ENCODE measurements at regions not wholly inside any gene's neighbourhood (a gene's known extent, or its start where the extent isn't known, plus 50 kb on each side); places are given as distances from the start of the nearest gene placed in this dataset.
"Not testable (repeated sequence)": the region's sequence is repeated elsewhere in the genome, so short reads cannot be mapped to it uniquely, and the experiment has no call there.

DNA sequence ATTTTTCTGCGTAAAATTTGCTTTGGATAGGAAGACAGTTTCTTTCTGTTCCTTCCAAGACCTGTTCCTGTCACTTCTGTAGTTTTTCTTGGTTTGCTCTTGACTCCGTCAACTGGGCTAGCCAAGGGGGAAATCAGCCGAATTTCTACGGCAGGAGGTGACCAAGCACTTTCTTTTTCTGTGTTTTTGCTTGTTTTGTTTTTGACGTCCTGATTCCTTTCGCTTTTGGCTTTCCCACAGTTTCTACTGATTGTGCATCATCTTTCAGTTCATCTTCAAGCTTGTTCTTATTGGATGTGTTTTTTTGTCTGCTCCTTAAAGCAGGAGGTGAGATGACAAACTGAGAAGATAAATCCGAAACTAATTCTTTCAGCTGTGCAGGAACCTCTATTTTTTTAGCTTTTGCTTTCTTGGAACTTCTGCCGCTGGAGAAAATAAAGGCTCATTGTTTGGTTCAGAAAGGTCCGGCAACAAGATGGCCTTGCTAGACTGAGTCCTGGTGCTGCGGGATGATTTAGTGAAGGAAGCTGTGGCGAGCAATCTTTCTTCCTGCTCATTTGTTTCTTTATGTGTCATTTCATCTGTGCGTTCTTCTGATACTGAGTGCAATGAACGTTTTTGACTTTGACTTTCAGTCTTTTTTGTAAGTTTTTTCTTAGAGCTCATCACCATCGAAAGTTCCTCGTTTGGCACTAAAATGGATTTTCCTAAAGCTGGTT is 85.0 kb downstream of the TBR1 start:
- H3K4me2 ChIP-seq (ENCODE audit: insufficient read depth, low read length); H2AFZ ChIP-seq (ENCODE audit: low read depth, low read length); H3K4me3 ChIP-seq; BruUV-seq (replicated peaks); H3K79me2 ChIP-seq (ENCODE audit: control insufficient read depth, insufficient read depth, low read length); H3K27ac ChIP-seq (ENCODE audit: extremely low read depth, low read depth, low read length); FAIRE-seq; H3K4me1 ChIP-seq (replicated peaks in 1 of 2; ENCODE audit: control insufficient read depth in 2 of 2, insufficient read depth in 2 of 2, low read length in 2 of 2); H3K27me3 ChIP-seq (ENCODE audit: control insufficient read depth in 2 of 2, insufficient read depth in 2 of 2, low read length in 2 of 2); H4K20me1 ChIP-seq (replicated peaks; ENCODE audit: control insufficient read depth, insufficient read depth, low read length); CTCF ChIA-PET (ENCODE audit: low intra/inter-chr PET ratio); in situ Hi-C loops (cut with MboI); H3K9me1 ChIP-seq (ENCODE audit: control insufficient read depth, insufficient read depth, low read length); ATAC-seq; H3K36me3 ChIP-seq (ENCODE audit: control insufficient read depth, insufficient read depth, low read length); POLR2A ChIA-PET; H3K9ac ChIP-seq (ENCODE audit: insufficient read depth in 1 of 2, low read depth in 2 of 2, low read length in 2 of 2); DNase-seq (ENCODE audit: extremely low read depth in 1 of 4, low spot score in 3 of 4); H3K9me3 ChIP-seq (replicated peaks; ENCODE audit: control insufficient read depth, insufficient read depth, low read depth, low read length); intact Hi-C loops (cut with micrococcal nuclease): not testable (repeated sequence)
- WGBS (ENCODE audit: insufficient coverage, low coverage, missing lambda C conversion rate) = 0% methylated on average over 13 of the region's 15 CpGs
- 0 out of 2 replicates have a peak, but pooled peaks have one; percentile 17 for TF ChIP-seq MAFG (tag; conservative IDR thresholded peaks at IDR 0.05)

DNA sequence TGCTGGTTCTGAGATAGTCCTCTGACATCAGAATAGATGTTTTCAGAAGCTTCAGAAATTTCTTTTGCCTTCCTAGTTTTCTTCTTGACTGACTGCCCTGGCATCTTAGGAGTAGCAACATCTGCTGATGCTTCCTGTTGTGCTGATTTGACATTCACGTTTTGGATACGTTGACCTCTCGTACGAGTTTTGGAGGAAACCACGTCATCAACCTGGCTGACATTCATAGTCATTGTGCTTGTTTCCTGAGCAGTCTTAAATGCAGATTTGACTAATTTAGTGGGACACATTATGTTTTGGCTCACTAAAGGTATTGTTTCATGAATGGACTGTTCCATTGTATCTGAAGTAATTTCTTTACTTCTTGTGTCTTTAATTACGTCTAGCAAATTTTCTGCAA is 86.2 kb downstream of the TBR1 start:
- H3K9ac ChIP-seq (ENCODE audit: insufficient read depth in 1 of 2, low read depth in 2 of 2, low read length in 2 of 2); CTCF ChIA-PET (ENCODE audit: low intra/inter-chr PET ratio); ATAC-seq; intact Hi-C loops (cut with micrococcal nuclease); H3K4me3 ChIP-seq; H3K9me3 ChIP-seq (replicated peaks; ENCODE audit: control insufficient read depth, insufficient read depth, low read depth, low read length); H3K4me1 ChIP-seq (replicated peaks in 1 of 2; ENCODE audit: control insufficient read depth in 2 of 2, insufficient read depth in 2 of 2, low read length in 2 of 2); BruUV-seq (replicated peaks); H4K20me1 ChIP-seq (replicated peaks; ENCODE audit: control insufficient read depth, insufficient read depth, low read length); H3K4me2 ChIP-seq (ENCODE audit: insufficient read depth, low read length); H3K9me1 ChIP-seq (ENCODE audit: control insufficient read depth, insufficient read depth, low read length); H3K79me2 ChIP-seq (ENCODE audit: control insufficient read depth, insufficient read depth, low read length); POLR2A ChIA-PET; H3K27me3 ChIP-seq (ENCODE audit: control insufficient read depth in 2 of 2, insufficient read depth in 2 of 2, low read length in 2 of 2); H3K27ac ChIP-seq (ENCODE audit: extremely low read depth, low read depth, low read length); DNase-seq (ENCODE audit: extremely low read depth in 1 of 4, low spot score in 3 of 4); H2AFZ ChIP-seq (ENCODE audit: low read depth, low read length); H3K36me3 ChIP-seq (ENCODE audit: control insufficient read depth, insufficient read depth, low read length); in situ Hi-C loops (cut with MboI): not testable (repeated sequence)
- WGBS (ENCODE audit: insufficient coverage, low coverage, missing lambda C conversion rate) = 0% methylated on average over 2 of the region's 6 CpGs
- peak; percentile 42 for FAIRE-seq

DNA sequence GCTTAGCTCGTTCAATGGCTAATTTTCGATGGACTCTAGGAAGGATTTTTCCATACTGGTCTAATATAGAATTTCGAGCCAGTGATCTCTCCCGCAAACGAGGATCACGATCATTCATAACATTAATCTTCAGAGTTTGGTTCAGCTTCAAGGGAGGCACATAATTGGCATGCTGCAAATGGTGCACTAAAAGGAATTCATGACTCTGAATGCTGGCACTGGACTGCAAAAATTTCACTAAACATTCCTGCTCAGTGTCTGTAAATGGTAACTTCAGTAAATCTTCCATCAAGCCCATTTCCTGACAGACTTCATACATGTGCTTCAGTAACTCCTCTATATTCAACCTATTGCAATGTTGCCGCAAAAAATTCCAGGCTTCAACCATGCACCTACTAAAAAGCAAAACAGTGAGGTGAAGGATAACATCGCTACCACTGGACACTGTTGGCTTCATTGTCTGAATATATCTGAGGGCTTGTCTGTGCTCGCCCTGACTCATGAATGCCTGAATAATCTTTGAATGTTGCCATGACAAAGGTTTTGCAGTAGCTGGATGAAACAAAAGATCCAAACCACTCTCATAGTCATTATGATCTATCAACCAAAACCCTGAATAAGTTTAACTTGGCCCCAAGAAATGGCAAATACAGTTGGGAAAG is 88.7 kb downstream of the TBR1 start:
- not testable (repeated sequence) for FAIRE-seq; BruUV-seq (replicated peaks)
- WGBS (ENCODE audit: insufficient coverage, low coverage, missing lambda C conversion rate) = 4% methylated on average over 9 of the region's 9 CpGs

More for the DNA sequence above, 88.7 kb downstream of the TBR1 start:
- DNase-seq (ENCODE audit: extremely low read depth in 1 of 4, low spot score in 3 of 4); H3K4me2 ChIP-seq (ENCODE audit: insufficient read depth, low read length); H3K4me3 ChIP-seq; H2AFZ ChIP-seq (ENCODE audit: low read depth, low read length); H3K9me3 ChIP-seq (replicated peaks; ENCODE audit: control insufficient read depth, insufficient read depth, low read depth, low read length); ATAC-seq; in situ Hi-C loops (cut with MboI); CTCF ChIA-PET (ENCODE audit: low intra/inter-chr PET ratio); H3K9ac ChIP-seq (ENCODE audit: insufficient read depth in 1 of 2, low read depth in 2 of 2, low read length in 2 of 2); POLR2A ChIA-PET; H3K36me3 ChIP-seq (ENCODE audit: control insufficient read depth, insufficient read depth, low read length); H4K20me1 ChIP-seq (replicated peaks; ENCODE audit: control insufficient read depth, insufficient read depth, low read length); H3K4me1 ChIP-seq (replicated peaks in 1 of 2; ENCODE audit: control insufficient read depth in 2 of 2, insufficient read depth in 2 of 2, low read length in 2 of 2); H3K9me1 ChIP-seq (ENCODE audit: control insufficient read depth, insufficient read depth, low read length); H3K79me2 ChIP-seq (ENCODE audit: control insufficient read depth, insufficient read depth, low read length); H3K27me3 ChIP-seq (ENCODE audit: control insufficient read depth in 2 of 2, insufficient read depth in 2 of 2, low read length in 2 of 2); H3K27ac ChIP-seq (ENCODE audit: extremely low read depth, low read depth, low read length); intact Hi-C loops (cut with micrococcal nuclease): not testable (repeated sequence)
